Hepatic stellate cell (primary cell): ENCODE measurements at regions not wholly inside any gene's neighbourhood (a gene's known extent, or its start where the extent isn't known, plus 50 kb on each side); places are given as distances from the start of the nearest gene placed in this dataset.
"Not testable (repeated sequence)": the region's sequence is repeated elsewhere in the genome, so short reads cannot be mapped to it uniquely, and the experiment has no call there.

Experiments
- DNase-seq: peaks from one replicate; pipeline ENCODE4 v3.0.0; 2011; ENCODE audit warnings: low spot score

GRCh38 chr9:29609282-29609681 is 2036.0 kb upstream of the C9orf72 start:
- no peak for DNase-seq

- DNase-seq, result no peak
Observed at GRCh38 chr9:29613773-29614172, 2040.5 kb upstream of the C9orf72 start.

GRCh38 chr9:29616844-29617243 is 2043.6 kb upstream of the C9orf72 start:
- no peak for DNase-seq

- DNase-seq, result peak; percentile 26
Observed at GRCh38 chr9:29625292-29625731, 2052.0 kb upstream of the C9orf72 start.

GRCh38 chr9:29625931-29626330 is 2052.7 kb upstream of the C9orf72 start:
- DNase-seq, result no peak

- not testable (repeated sequence) for DNase-seq
Observed at GRCh38 chr9:29628856-29629255, 2055.6 kb upstream of the C9orf72 start.

GRCh38 chr9:29637471-29638237 is 2064.4 kb upstream of the C9orf72 start:
- no peak for DNase-seq

GRCh38 chr9:29640507-29640906 is 2067.2 kb upstream of the C9orf72 start:
- DNase-seq, result no peak

- DNase-seq, result no peak
Observed at GRCh38 chr9:29644514-29644913, 2071.2 kb upstream of the C9orf72 start.

- DNase-seq, result no peak
Observed at GRCh38 chr9:29647451-29647850, 2074.2 kb upstream of the C9orf72 start.

GRCh38 chr9:29648132-29648531 is 2074.9 kb upstream of the C9orf72 start:
- DNase-seq, result no peak

- DNase-seq, result no peak
Observed at GRCh38 chr9:29648601-29649000, 2075.3 kb upstream of the C9orf72 start.

- no peak for DNase-seq
Observed at GRCh38 chr9:29656641-29657406, 2083.5 kb upstream of the C9orf72 start.

- DNase-seq, result no peak
Observed at GRCh38 chr9:29657821-29658220, 2084.5 kb upstream of the C9orf72 start.

- DNase-seq, result no peak
Observed at GRCh38 chr9:29659014-29659413, 2085.7 kb upstream of the C9orf72 start.

GRCh38 chr9:29659736-29660135 is 2086.5 kb upstream of the C9orf72 start:
- no peak for DNase-seq

- no peak for DNase-seq
Observed at GRCh38 chr9:29668732-29669131, 2095.5 kb upstream of the C9orf72 start.

GRCh38 chr9:29669613-29670012 is 2096.3 kb upstream of the C9orf72 start:
- no peak for DNase-seq

GRCh38 chr9:29685531-29685930 is 2112.2 kb upstream of the C9orf72 start:
- no peak for DNase-seq

- no peak for DNase-seq
Observed at GRCh38 chr9:29691145-29691544, 2117.9 kb upstream of the C9orf72 start.

- DNase-seq, result peak; percentile 2
Observed at GRCh38 chr9:29691758-29692407, 2118.6 kb upstream of the C9orf72 start.

- peak; percentile 11 for DNase-seq
Observed at GRCh38 chr9:29697011-29697410, 2123.7 kb upstream of the C9orf72 start.

- DNase-seq, result no peak
Observed at GRCh38 chr9:29701559-29701958, 2128.3 kb upstream of the C9orf72 start.
